Skeletal muscle tissue (tissue), 3 donors: ENCODE measurements at regions not wholly inside any gene's neighbourhood (a gene's known extent, or its start where the extent isn't known, plus 50 kb on each side); places are given as distances from the start of the nearest gene placed in this dataset.

Experiments
- H3K27ac ChIP-seq: one replicate; pipeline ENCODE4 v1.7.0; 2013; ENCODE audit warnings: mild to moderate bottlenecking, low read depth, low read length, inconsistent platforms
- H3K27me3 ChIP-seq, 3 donors: one replicate each; pipeline ENCODE4 v1.7.0; 2013; ENCODE audit warnings: low read length in 3 of 3; ENCODE audit not compliant: control insufficient read depth in 3 of 3, insufficient read depth in 3 of 3
- H3K36me3 ChIP-seq, 3 donors: one replicate each; pipeline ENCODE4 v1.7.0; 2013; ENCODE audit warnings: low read length in 3 of 3; ENCODE audit not compliant: control insufficient read depth in 3 of 3, insufficient read depth in 3 of 3
- H3K4me1 ChIP-seq, 3 donors: one replicate each; pipeline ENCODE4 v1.7.0; 2013; ENCODE audit warnings: low read length in 3 of 3, mild to moderate bottlenecking in 3 of 3; ENCODE audit not compliant: control insufficient read depth in 3 of 3, insufficient read depth in 3 of 3
- H3K4me3 ChIP-seq, 3 donors: one replicate each; pipeline ENCODE4 v1.7.0; 2013; ENCODE audit warnings: low read length in 3 of 3
- H3K9ac ChIP-seq, 3 donors: one replicate each; pipeline ENCODE4 v1.7.0; 2013; ENCODE audit warnings: low read length in 3 of 3, mild to moderate bottlenecking in 3 of 3, moderate library complexity in 2 of 3, low read depth in 1 of 3
- H3K9me3 ChIP-seq, 3 donors: one replicate each; pipeline ENCODE4 v1.7.0; 2013; ENCODE audit warnings: low read length in 3 of 3; ENCODE audit not compliant: control insufficient read depth in 3 of 3
- donor health status: Osteomylitis.

DNA sequence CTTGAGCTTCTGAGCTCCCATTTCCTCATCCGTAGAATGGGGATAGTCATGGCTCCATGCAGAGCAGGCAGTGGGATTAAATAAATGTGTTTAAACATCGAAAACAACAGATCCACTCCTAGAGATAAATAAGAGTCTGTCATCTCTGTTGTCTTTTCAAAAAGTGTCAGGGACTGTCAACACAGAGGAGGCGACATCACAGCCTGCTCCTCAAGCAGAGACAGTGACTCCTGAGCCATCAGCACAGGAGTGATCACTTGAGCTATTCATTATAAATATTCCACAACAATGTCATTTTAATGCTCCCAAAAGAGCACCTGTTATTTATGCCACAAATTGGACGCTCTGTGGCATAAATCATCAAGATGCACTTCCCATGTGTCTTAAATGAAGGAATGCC, 605.6 kb upstream of the CDH5 start:
- Histone ChIP-seq H3K4me3 (no peak overlapping the region), H3K27ac (no peak overlapping the region), H3K36me3 (no peaks in the 10 kb centered on the region), H3K4me1 (peaks cover 0 to 22% (median 7%) of the 10 kb centered on the region in 3 donors), H3K9me3 (no peaks in the 10 kb centered on the region), H3K27me3 (no peaks in the 10 kb centered on the region), H3K9ac (no peak overlapping the region)

DNA sequence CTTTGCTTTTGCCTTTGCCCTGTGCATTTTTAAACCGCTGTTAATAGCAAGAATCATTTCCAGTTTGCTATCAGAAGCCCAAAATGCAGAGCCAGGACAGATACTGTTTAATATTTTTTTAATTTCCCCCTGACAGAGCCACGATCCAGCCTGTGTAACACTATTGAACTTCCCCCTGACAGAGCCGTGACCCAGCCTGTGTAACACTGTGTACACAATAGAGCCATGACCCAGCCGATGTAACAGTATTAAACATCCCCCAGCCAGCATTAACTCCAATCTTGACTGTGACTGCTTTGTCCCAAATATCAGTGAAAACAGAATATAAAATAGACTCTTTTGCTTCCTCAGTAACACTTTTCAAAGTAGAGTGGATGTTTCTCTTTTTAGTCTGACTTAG, 607.9 kb upstream of the CDH5 start:
- H3K36me3 ChIP-seq = no peaks in the 10 kb centered on the region
- H3K9me3 ChIP-seq = no peaks in the 10 kb centered on the region
- peaks cover 0 to 28% (median 7%) of the 10 kb centered on the region in 3 donors for H3K4me1 ChIP-seq
- no peak overlapping the region for H3K9ac ChIP-seq
- no peak overlapping the region for H3K27ac ChIP-seq
- H3K27me3 ChIP-seq = peaks cover 0 to under 1% (median 0%) of the 10 kb centered on the region in 3 donors
- no peak overlapping the region for H3K4me3 ChIP-seq

- Histone ChIP-seq H3K27me3 (peaks cover 0 to 3% (median 2%) of the 10 kb centered on the region in 3 donors), H3K36me3 (no peaks in the 10 kb centered on the region), H3K27ac (no peak overlapping the region), H3K9me3 (no peaks in the 10 kb centered on the region), H3K9ac (no peak overlapping the region), H3K4me3 (no peak overlapping the region), H3K4me1 (peaks cover 0 to 28% (median 7%) of the 10 kb centered on the region in 3 donors)
Measured at GRCh38 chr16:65757064-65757463, 609.4 kb upstream of the CDH5 start.

DNA sequence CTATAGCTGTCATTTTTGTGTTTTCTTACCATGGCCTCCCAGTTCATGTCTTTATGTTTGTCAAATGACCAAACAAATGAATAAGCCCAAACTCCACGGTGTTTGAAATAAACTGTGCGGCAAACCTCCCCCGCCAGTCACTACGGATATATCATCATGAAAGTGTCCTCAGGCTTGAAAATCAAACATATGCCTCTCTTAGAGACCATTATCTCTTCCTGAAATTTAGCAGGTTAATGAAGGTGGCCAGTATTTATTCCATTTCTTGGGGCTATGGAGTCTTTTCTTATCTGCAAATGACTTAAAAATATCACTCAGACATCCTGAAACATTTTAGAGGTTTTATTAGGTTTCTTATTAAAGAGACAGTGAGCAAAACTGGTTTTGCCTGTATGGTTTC, 610.3 kb upstream of the CDH5 start:
- no peaks in the 10 kb centered on the region for H3K36me3 ChIP-seq
- no peaks in the 10 kb centered on the region for H3K9me3 ChIP-seq
- H3K27me3 ChIP-seq = peaks cover 0 to 3% (median 2%) of the 10 kb centered on the region in 3 donors
- H3K27ac ChIP-seq = no peak overlapping the region
- peaks cover 0 to 28% (median 7%) of the 10 kb centered on the region in 3 donors for H3K4me1 ChIP-seq
- H3K4me3 ChIP-seq = no peak overlapping the region
- no peak overlapping the region for H3K9ac ChIP-seq

- peaks cover 0 to 28% (median 7%) of the 10 kb centered on the region in 3 donors for H3K4me1 ChIP-seq
- H3K36me3 ChIP-seq = no peaks in the 10 kb centered on the region
- no peak overlapping the region for H3K27ac ChIP-seq
- H3K9ac ChIP-seq = no peak overlapping the region
- H3K27me3 ChIP-seq = peaks cover 0 to 7% (median 2%) of the 10 kb centered on the region in 3 donors
- no peak overlapping the region for H3K4me3 ChIP-seq
- no peaks in the 10 kb centered on the region for H3K9me3 ChIP-seq
Measured at GRCh38 chr16:65754820-65755691, 611.4 kb upstream of the CDH5 start.

DNA sequence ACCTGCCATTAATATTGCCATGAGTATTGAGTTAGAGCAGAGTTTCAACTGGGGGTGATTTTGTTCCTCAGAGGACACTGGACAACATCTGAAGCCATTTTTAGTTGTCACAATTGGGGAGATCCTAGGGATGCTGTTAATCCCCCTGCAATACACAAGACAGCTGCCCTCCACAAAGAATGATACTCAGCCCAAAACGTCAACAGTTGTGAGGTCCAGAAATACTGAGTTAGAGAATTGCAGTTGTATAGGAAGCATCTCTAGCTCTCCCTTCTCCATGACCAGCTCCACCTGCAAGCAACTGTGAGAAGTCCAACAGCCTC, 614.0 kb upstream of the CDH5 start:
- Histone ChIP-seq H3K9ac (no peak overlapping the region), H3K27me3 (peaks cover 0 to 7% (median 2%) of the 10 kb centered on the region in 3 donors), H3K27ac (no peak overlapping the region), H3K36me3 (no peaks in the 10 kb centered on the region), H3K4me1 (peaks cover 0 to 20% (median 6%) of the 10 kb centered on the region in 3 donors), H3K4me3 (no peak overlapping the region), H3K9me3 (no peaks in the 10 kb centered on the region)

GRCh38 chr16:65751622-65752521, 614.6 kb upstream of the CDH5 start:
- Histone ChIP-seq H3K4me1 (peaks cover 0 to 14% (median under 1%) of the 10 kb centered on the region in 3 donors), H3K9ac (no peak overlapping the region), H3K9me3 (no peaks in the 10 kb centered on the region)

DNA sequence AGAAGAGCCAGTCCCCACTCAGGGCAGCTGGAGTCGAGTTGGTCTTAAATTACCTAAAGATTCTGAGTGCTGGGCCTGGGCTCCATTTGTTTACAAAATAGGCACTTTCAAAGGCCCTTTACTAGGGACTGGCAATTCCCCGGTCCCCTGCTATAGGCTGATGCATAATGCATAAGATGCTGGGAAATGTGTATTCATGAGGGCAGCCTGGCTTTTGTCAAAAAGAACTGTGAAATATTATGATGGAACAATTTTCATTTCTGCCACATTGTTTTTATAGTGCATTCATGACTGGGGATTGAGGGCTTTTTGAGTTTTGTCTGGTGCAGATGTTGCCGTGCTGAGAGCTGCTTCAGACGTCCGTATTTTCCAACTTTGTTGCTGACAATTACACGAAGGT, 617.0 kb upstream of the CDH5 start:
- Histone ChIP-seq H3K27me3 (peaks cover 0 to 7% (median 2%) of the 10 kb centered on the region in 3 donors), H3K9me3 (peaks cover 0 to 2% (median 0%) of the 10 kb centered on the region in 3 donors), H3K27ac (no peak overlapping the region), H3K9ac (no peak overlapping the region), H3K4me3 (no peak overlapping the region), H3K36me3 (no peaks in the 10 kb centered on the region), H3K4me1 (no peaks in the 10 kb centered on the region)

More at GRCh38 chr16:65751622-65752521, 614.6 kb upstream of the CDH5 start:
- H3K27ac ChIP-seq = no peak overlapping the region
- H3K4me3 ChIP-seq = no peak overlapping the region
- no peaks in the 10 kb centered on the region for H3K36me3 ChIP-seq
- H3K27me3 ChIP-seq = peaks cover 0 to 7% (median 2%) of the 10 kb centered on the region in 3 donors

DNA sequence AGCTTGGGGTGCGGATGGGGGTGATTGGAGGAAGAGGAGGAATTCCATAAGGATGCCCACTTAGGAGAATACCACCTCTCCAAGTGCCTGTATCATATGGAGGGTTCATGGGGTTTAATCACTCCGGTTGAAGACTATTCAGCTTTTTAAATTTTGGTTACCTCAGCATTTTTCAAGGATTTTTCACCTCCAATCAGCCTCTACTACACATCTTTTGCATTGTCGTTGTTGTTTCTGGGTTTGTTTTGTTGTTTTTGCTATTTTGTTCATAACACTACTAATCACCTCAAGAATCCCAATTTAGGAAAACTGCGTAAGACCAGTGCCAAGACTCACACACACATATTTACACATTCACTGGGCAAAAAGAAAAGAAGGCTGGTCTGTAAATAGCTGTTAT, 619.5 kb upstream of the CDH5 start:
- Histone ChIP-seq H3K9me3 (peaks cover 0 to 2% (median 0%) of the 10 kb centered on the region in 3 donors), H3K27me3 (peaks cover 0 to 5% (median 0%) of the 10 kb centered on the region in 3 donors), H3K36me3 (no peaks in the 10 kb centered on the region), H3K9ac (no peak overlapping the region), H3K4me3 (no peak overlapping the region), H3K27ac (no peak overlapping the region), H3K4me1 (no peaks in the 10 kb centered on the region)
